WERI-Rb-1 (cell line): ENCODE measurements at regions not wholly inside any gene's neighbourhood (a gene's known extent, or its start where the extent isn't known, plus 50 kb on each side); places are given as distances from the start of the nearest gene placed in this dataset.

Source experiments
- DNase-seq: peaks from one replicate; pipeline ENCODE4 v3.0.0-alpha.2; 2020
- H3K27ac ChIP-seq: fragments of 250-450 bp; sonication (Bioruptor Pico); 2 replicates; pipeline ENCODE4 v1.5.1; 2020; ENCODE audit warnings: mild to moderate bottlenecking, moderate library complexity
- H3K27me3 ChIP-seq: fragments of 250-450 bp; sonication (Bioruptor Pico); 2 replicates; pipeline ENCODE4 v1.5.1; 2021; ENCODE audit warnings: mild to moderate bottlenecking, low read depth, moderate library complexity; ENCODE audit not compliant: insufficient read depth, severe bottlenecking
- H3K36me3 ChIP-seq: fragments of 250-450 bp; sonication (Bioruptor Pico); 2 replicates; pipeline ENCODE4 v1.5.1; 2020; ENCODE audit warnings: mild to moderate bottlenecking, moderate library complexity
- H3K4me3 ChIP-seq: 2 replicates; pipeline ENCODE4 v1.5.1; 2011; ENCODE audit warnings: low read depth, mild to moderate bottlenecking, control low read depth, low read length
- H3K9me3 ChIP-seq: fragments of 250-450 bp; sonication (Bioruptor Pico); 2 replicates; pipeline ENCODE4 v1.5.1; 2021; ENCODE audit warnings: mild to moderate bottlenecking, moderate library complexity; ENCODE audit not compliant: severe bottlenecking
- TF ChIP-seq, protein P1 (sequence below): IDR thresholded peaks from 2 replicates; pipeline ENCODE4 v1.5.1; 2011; ENCODE audit warnings: low read depth, mild to moderate bottlenecking, control low read depth, inconsistent platforms, low read length

DNA sequence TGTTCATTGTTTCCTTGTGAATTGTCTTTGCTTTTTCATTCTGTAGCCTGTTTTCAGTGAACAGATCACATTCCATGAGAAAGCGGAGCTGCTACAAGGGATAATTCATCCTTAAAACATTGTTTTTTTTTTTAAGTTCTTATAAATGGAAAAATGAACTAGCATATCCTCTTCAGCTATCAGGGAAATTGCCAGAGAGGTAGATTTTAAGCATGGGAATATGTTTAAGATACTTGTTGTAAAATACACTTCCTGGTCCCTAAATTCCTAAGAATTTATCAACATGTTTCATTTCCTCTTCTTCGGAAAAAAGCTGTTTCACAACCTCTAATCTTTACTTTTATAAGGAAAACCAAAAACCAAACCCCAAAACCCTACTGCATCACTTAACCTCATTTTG lies 238.0 kb downstream of the POSTN start:
- Histone ChIP-seq H3K36me3 (no peaks in the 10 kb centered on the region), H3K9me3 (no peaks in the 10 kb centered on the region), H3K4me3 (no peak overlapping the region), H3K27me3 (no peaks in the 10 kb centered on the region), H3K27ac (no peak overlapping the region)
- TF ChIP-seq, protein P1, sequence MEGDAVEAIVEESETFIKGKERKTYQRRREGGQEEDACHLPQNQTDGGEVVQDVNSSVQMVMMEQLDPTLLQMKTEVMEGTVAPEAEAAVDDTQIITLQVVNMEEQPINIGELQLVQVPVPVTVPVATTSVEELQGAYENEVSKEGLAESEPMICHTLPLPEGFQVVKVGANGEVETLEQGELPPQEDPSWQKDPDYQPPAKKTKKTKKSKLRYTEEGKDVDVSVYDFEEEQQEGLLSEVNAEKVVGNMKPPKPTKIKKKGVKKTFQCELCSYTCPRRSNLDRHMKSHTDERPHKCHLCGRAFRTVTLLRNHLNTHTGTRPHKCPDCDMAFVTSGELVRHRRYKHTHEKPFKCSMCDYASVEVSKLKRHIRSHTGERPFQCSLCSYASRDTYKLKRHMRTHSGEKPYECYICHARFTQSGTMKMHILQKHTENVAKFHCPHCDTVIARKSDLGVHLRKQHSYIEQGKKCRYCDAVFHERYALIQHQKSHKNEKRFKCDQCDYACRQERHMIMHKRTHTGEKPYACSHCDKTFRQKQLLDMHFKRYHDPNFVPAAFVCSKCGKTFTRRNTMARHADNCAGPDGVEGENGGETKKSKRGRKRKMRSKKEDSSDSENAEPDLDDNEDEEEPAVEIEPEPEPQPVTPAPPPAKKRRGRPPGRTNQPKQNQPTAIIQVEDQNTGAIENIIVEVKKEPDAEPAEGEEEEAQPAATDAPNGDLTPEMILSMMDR, result no peak
- no peak for DNase-seq

DNA sequence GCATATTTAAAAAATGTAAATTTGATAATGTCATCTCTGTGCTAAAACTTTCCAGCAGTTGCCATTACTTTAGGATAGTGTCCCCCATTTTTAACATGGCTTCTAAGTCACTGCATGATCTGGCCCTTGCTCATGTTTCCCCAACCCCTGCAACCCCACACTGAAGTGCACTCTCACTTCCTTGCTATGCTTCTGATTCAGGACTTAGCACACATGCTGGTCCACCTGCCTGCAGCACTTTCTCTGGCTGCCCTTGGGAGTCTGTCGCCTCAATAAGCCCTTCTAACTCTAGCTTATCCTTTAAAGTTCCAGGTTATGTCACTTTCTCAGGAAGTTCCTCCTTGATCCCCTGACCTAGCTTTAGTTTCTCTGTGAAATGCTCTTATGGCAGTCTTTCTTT lies 241.0 kb downstream of the POSTN start:
- H3K4me3 ChIP-seq, result no peak overlapping the region

DNA sequence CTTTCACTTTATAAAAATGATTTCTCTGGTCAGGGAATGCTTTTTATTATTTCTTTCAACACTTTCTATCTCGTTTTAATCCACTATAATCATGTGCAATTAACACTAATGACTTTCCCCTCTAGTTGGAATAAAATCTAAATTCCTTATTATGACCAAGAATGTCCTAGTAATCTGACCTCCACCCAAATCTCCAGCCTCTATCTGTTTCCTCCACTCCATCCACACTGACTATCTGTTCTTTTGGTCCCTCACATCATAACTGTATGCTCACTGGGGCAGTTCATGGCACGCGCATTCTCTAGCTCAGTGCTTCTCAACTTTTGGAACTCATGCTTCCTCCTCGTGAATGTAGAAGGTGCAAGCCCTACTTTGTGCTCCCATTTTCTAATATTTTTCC lies 244.7 kb downstream of the POSTN start:
- Histone ChIP-seq H3K36me3 (no peaks in the 10 kb centered on the region), H3K4me3 (no peak overlapping the region), H3K9me3 (no peaks in the 10 kb centered on the region), H3K27ac (no peak overlapping the region), H3K27me3 (no peaks in the 10 kb centered on the region)
- TF ChIP-seq, protein P1, result no peak
- no peak for DNase-seq

More for the DNA sequence above, 241.0 kb downstream of the POSTN start:
- no peak for DNase-seq
- Histone ChIP-seq H3K9me3 (no peaks in the 10 kb centered on the region), H3K27me3 (no peaks in the 10 kb centered on the region), H3K36me3 (no peaks in the 10 kb centered on the region), H3K27ac (no peak overlapping the region)
- TF ChIP-seq, protein P1, result no peak

DNA sequence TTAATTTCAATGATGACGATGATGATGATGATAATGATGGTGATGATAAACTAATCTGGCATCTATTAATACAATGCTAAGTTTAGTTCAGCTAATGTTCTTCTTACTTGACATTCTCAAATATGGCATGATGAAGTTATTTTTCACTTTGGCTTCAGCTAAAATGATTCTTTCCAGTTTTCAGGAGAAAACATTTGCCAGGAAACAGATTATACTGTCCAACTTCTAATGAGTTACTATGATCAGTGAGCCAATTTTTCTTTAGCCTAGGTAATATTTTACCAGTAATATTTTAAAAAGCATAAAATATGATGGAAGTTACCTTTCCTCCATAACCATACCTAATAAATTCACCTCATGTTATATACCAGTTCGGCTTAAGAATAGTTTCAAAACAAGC lies 245.7 kb upstream of the CSNK1A1L start:
- TF ChIP-seq, protein P1, result no peak
- no peaks in the 10 kb centered on the region for H3K9me3 ChIP-seq
- H3K36me3 ChIP-seq, result no peaks in the 10 kb centered on the region
- no peaks in the 10 kb centered on the region for H3K27me3 ChIP-seq
- no peak overlapping the region for H3K4me3 ChIP-seq
- no peak for DNase-seq
- no peak overlapping the region for H3K27ac ChIP-seq

DNA sequence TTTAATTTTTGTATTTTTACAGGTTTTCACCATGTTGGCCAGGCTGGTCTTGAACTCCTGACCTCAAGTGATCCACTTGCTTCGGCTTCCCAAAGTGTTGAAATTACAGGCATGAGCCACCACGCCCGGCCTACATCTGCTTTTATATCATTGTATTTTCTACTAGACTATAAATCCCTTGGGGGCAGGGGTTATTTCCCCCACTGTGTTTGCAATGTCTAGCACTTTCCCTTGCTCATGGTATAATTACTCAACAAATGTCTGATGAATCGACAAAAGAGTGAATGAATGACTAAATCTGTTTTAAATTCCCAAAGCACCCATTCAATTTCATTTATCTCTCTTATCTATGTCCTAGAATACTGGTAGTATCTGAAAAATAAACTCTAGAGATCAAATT lies 244.5 kb upstream of the CSNK1A1L start:
- Histone ChIP-seq H3K4me3 (no peak overlapping the region), H3K36me3 (no peaks in the 10 kb centered on the region), H3K27ac (no peak overlapping the region), H3K27me3 (no peaks in the 10 kb centered on the region), H3K9me3 (no peaks in the 10 kb centered on the region)
- DNase-seq, result no peak
- TF ChIP-seq, protein P1, result no peak

DNA sequence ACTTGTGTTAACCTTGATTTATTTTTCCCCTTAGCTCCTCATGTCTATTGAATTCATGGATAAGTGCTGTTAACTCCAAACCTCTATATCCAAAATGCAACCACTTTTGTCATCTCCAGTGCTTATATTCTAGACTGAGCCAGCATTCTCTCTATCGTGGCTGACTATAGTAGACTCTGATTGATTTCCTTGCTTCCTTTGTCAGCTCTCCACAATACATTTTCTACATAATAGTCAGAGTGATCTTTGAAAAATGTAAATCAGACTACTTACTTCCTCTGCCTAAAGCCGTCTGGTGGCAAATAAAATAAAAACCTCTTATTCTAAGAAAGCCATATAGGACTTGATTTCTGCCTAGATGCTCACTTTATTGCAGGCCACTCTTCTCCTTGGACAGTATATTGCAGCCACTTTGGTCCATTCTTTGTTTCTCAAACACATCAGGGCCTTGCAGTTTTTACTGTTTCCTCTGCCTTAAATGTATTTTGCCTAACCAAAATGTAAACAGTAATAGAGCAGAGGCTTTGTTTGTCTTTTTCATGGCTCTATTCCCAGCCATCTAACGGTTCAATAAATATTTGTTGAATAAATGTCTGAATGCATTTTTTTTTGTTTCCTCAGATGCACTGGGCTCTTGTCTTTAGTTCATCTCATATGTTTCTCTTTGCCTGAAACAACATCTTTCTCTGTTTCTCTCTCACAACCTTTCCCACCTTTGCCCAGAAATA lies 243.6 kb upstream of the CSNK1A1L start:
- no peaks in the 10 kb centered on the region for H3K9me3 ChIP-seq
- no peak overlapping the region for H3K27ac ChIP-seq
- no peak overlapping the region for H3K4me3 ChIP-seq
- no peaks in the 10 kb centered on the region for H3K27me3 ChIP-seq
- TF ChIP-seq, protein P1, result no peak
- no peak for DNase-seq
- no peaks in the 10 kb centered on the region for H3K36me3 ChIP-seq
